Tibial artery (tissue), 4 donors: ENCODE measurements at regions not wholly inside any gene's neighbourhood (a gene's known extent, or its start where the extent isn't known, plus 50 kb on each side); places are given as distances from the start of the nearest gene placed in this dataset.

Experiments used
- DNase-seq, 2 donors: peaks; one replicate each; pipeline ENCODE4 v3.0.0-alpha.2; 2019
- H3K27ac ChIP-seq, 2 donors: fragments of 200-600 bp; sonication (generic) in 1 of 2; 1 replicate in 1 of 2; 2 replicates in 1 of 2; pipeline ENCODE4 v1.5.1; 2018 to 2019; ENCODE audit warnings: mild to moderate bottlenecking in 1 of 2
- H3K27me3 ChIP-seq, 2 donors: fragments of 200-600 bp; sonication (generic) in 1 of 2; one replicate each; pipeline versions ENCODE4 v1.5.1 to v1.6.0; 2016 to 2019
- H3K36me3 ChIP-seq, 3 donors: fragments of 200-600 bp; sonication (generic) in 2 of 3; one replicate each; pipeline ENCODE4 v1.5.1; 2016 to 2019; ENCODE audit warnings: mild to moderate bottlenecking in 2 of 3
- H3K4me1 ChIP-seq, 4 donors: fragments of 200-600 bp; sonication (generic) in 2 of 4; 1 replicate in 3 of 4; 2 replicates in 1 of 4; pipeline ENCODE4 v1.5.1; 2016 to 2019
- H3K4me3 ChIP-seq, 2 donors: fragments of 200-600 bp; sonication (generic) in 1 of 2; 1 replicate in 1 of 2; 2 replicates in 1 of 2; pipeline ENCODE4 v1.5.1; 2018 to 2019; ENCODE audit warnings: mild to moderate bottlenecking in 2 of 2
- H3K9me3 ChIP-seq, 3 donors: fragments of 200-600 bp; sonication (generic) in 1 of 3; one replicate each; pipeline ENCODE4 v1.5.1; 2016 to 2019
- CTCF ChIP-seq, 2 experiments: fragments of 200-600 bp in 1 of 2; fragments of 450-650 bp in 1 of 2; IDR thresholded peaks; one replicate each; pipeline ENCODE4 v1.5.1; 2017 to 2019; ENCODE audit warnings: antibody characterized with exemption in 2 of 2, mild to moderate bottlenecking in 1 of 2, moderate library complexity in 1 of 2
- intact Hi-C: fragments of 100-400 bp; cut with DNase I; formaldehyde crosslinking; loops from one replicate; pipeline ENCODE4 v1.15.0; 2023; ENCODE audit warnings: low total_unique reads

DNA sequence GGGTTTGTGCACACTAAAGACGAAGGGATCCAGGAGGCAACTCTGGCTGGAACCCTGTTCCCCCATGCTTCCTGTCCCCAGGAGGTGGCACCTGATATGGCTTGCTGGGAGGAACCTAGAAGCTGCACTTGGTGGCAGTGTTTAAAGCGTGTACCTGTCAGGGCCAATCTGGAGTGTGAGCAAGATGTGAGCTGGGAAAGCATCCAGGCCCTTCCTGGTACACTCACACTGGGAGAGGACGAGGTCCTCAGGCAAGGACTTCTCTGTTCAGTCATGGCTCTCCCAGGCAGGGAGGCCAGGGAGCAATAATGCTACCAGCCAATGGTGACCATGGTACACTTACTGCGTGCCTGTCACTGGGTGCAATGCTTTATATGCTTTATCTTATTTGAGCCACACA, 130.7 kb upstream of the NECTIN1 start:
- no peak for TF ChIP-seq CTCF (IDR thresholded peaks at IDR 0.05)
- no peak overlapping the region for H3K27ac ChIP-seq
- no peak overlapping the region for H3K4me3 ChIP-seq
- DNase-seq, result no peak
- intact Hi-C loops, result no loop called here
- H3K9me3 ChIP-seq, result no peaks in the 10 kb centered on the region
- H3K27me3 ChIP-seq, result peaks cover 0 to 19% of the 10 kb centered on the region in 2 donors
- no peaks in the 10 kb centered on the region for H3K36me3 ChIP-seq
- peaks cover 0 to 17% (median 4%) of the 10 kb centered on the region in 4 donors for H3K4me1 ChIP-seq

DNA sequence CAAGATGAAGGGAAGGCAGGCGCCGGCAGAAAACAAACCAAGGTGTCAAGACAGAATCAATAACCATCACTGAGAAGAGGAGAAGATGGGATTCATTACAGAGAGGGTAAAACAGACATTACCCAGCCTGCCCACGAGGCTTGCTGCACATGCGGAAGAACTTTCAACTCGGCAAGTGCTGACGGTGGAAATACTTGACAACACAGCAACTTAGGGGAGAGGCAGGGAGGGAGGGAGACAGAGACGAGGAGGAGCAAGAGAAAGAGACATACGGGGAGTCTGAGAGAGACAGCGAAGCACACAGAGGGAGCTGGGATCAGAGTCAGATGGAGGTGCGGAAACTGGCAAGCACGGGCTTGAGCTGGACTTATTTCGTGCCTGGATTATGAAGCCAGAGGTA, 129.3 kb upstream of the NECTIN1 start:
- H3K27ac ChIP-seq, result no peak overlapping the region
- H3K9me3 ChIP-seq, result no peaks in the 10 kb centered on the region
- H3K27me3 ChIP-seq, result peaks cover 0 to 10% of the 10 kb centered on the region in 2 donors
- no peak for TF ChIP-seq CTCF (IDR thresholded peaks at IDR 0.05)
- intact Hi-C loops, result no loop called here
- H3K36me3 ChIP-seq, result no peaks in the 10 kb centered on the region
- H3K4me3 ChIP-seq, result no peak overlapping the region
- no peak for DNase-seq
- H3K4me1 ChIP-seq, result peaks cover 0 to 21% (median 10%) of the 10 kb centered on the region in 4 donors

DNA sequence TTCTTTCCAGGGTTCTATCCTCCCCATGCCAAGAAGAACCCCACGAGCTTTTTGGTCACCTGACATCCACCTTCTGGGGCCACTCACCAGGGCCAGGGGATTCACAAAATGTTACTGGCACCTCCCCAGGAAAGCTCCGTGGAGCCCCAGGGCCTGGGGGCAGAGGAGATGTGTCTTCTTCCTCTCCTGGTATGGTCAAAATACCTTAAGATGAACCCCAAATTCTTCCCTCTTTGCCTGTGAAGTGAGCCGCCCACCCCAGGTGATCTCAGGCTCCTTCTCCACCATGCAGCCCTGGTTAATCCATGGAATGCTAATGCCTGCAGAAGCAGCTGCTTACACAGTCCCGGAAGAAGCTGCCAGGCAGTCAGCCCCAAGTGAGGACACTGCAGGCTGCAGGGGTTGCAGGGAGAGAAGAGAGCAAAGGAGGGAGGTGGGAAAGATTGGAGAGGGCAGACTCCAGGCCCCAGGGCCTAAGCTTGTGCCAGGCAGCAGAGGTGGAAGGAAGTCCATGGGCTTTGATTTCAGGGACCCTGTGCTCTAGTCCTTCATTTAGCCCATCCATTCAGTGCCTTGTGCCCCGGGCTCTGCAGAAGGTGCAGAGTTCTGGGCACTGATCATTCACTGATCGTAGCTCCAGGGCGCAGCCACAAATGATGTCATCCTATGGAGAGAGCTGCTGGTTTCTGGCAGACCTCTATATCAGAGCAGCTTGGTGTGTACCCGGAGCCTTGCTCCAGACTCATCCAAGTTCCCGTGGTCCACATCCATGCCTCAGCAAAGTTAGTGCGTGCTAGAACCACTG, 127.9 kb upstream of the NECTIN1 start:
- TF ChIP-seq CTCF (IDR thresholded peaks at IDR 0.05), result no peak
- no peak overlapping the region for H3K4me3 ChIP-seq
- no peaks in the 10 kb centered on the region for H3K36me3 ChIP-seq
- no peaks in the 10 kb centered on the region for H3K9me3 ChIP-seq
- H3K27ac ChIP-seq, result no peak overlapping the region
- no peak for DNase-seq
- intact Hi-C loops, result no loop called here
- peaks cover 0 to 21% (median 10%) of the 10 kb centered on the region in 4 donors for H3K4me1 ChIP-seq
- H3K27me3 ChIP-seq, result peaks cover 0 to 10% of the 10 kb centered on the region in 2 donors

GRCh38 chr11:119855066-119855465, 126.1 kb upstream of the NECTIN1 start:
- intact Hi-C loops, result no loop called here
- DNase-seq, result no peak
- no peaks in the 10 kb centered on the region for H3K27me3 ChIP-seq
- no peak overlapping the region for H3K4me3 ChIP-seq
- no peak for TF ChIP-seq CTCF (IDR thresholded peaks at IDR 0.05)
- H3K4me1 ChIP-seq, result peaks cover 0 to 21% (median 10%) of the 10 kb centered on the region in 4 donors
- no peaks in the 10 kb centered on the region for H3K36me3 ChIP-seq
- peak overlapping the region in 1 of 2 donors; percentile 68 for H3K27ac ChIP-seq
- H3K9me3 ChIP-seq, result no peaks in the 10 kb centered on the region

- no peak for DNase-seq
- no peaks in the 10 kb centered on the region for H3K9me3 ChIP-seq
- no peak overlapping the region for H3K4me3 ChIP-seq
- no peak for TF ChIP-seq CTCF (IDR thresholded peaks at IDR 0.05)
- intact Hi-C loops, result no loop called here
- H3K27me3 ChIP-seq, result no peaks in the 10 kb centered on the region
- H3K27ac ChIP-seq, result peak overlapping the region in 1 of 2 donors; percentile 68
- H3K36me3 ChIP-seq, result no peaks in the 10 kb centered on the region
- H3K4me1 ChIP-seq, result peaks cover 0 to 21% (median 10%) of the 10 kb centered on the region in 4 donors
These were observed 125.5 kb upstream of the NECTIN1 start for GRCh38 chr11:119854521-119854920.
